H9 (cell line): ENCODE measurements at regions not wholly inside any gene's neighbourhood (a gene's known extent, or its start where the extent isn't known, plus 50 kb on each side); places are given as distances from the start of the nearest gene placed in this dataset.

Source experiments
- DNase-seq: peaks from one replicate; pipeline ENCODE4 v3.0.0-alpha.2; 2017
- H2AFZ ChIP-seq: one replicate; pipeline ENCODE4 v1.6.1; 2013; ENCODE audit warnings: mild to moderate bottlenecking, low read length, control low read depth, moderate library complexity
- H2AK5ac ChIP-seq: 2 replicates; pipeline ENCODE4 v1.6.1; 2013; ENCODE audit warnings: low read length, control low read depth, mixed read lengths; ENCODE audit not compliant: insufficient read length
- H2BK120ac ChIP-seq: one replicate; pipeline ENCODE4 v1.6.1; 2013; ENCODE audit warnings: low read depth, mild to moderate bottlenecking, low read length, control low read depth, inconsistent platforms; ENCODE audit not compliant: poor library complexity, severe bottlenecking
- H2BK12ac ChIP-seq: 2 replicates; pipeline ENCODE4 v1.6.1; 2013; ENCODE audit warnings: low read length, control low read depth, mixed read lengths, low read depth; ENCODE audit not compliant: insufficient read length
- H2BK15ac ChIP-seq: 2 replicates; pipeline ENCODE4 v1.6.1; 2013; ENCODE audit warnings: low read depth, low read length, control low read depth
- H2BK20ac ChIP-seq: one replicate; pipeline ENCODE4 v1.6.1; 2013; ENCODE audit warnings: low read depth, mild to moderate bottlenecking, low read length, control low read depth, inconsistent platforms; ENCODE audit not compliant: poor library complexity, severe bottlenecking
- H2BK5ac ChIP-seq: 2 replicates; pipeline ENCODE4 v1.6.1; 2013; ENCODE audit warnings: low read length, control low read depth, mixed read lengths; ENCODE audit not compliant: insufficient read length
- H3K14ac ChIP-seq: 2 replicates; pipeline ENCODE4 v1.6.1; 2013; ENCODE audit warnings: low read length, control low read depth; ENCODE audit not compliant: insufficient read depth
- H3K18ac ChIP-seq: 2 replicates; pipeline ENCODE4 v1.6.1; 2013; ENCODE audit warnings: low read depth, mild to moderate bottlenecking, mixed read lengths, low read length, control low read depth; ENCODE audit not compliant: insufficient read length
- H3K23ac ChIP-seq: 2 replicates; pipeline ENCODE4 v1.6.1; 2013; ENCODE audit warnings: low read length, control low read depth, mixed read lengths, low read depth; ENCODE audit not compliant: insufficient read length
- H3K23me2 ChIP-seq: 2 replicates; pipeline ENCODE4 v1.6.1; 2013; ENCODE audit warnings: low read depth, mild to moderate bottlenecking, mixed read lengths, low read length, control low read depth; ENCODE audit not compliant: insufficient read length, poor library complexity, severe bottlenecking
- H3K27ac ChIP-seq: 2 replicates; pipeline ENCODE4 v1.5.1; 2013; ENCODE audit warnings: low read length, control low read depth, mixed read lengths, low read depth; ENCODE audit not compliant: insufficient read length
- H3K27me3 ChIP-seq: 2 replicates; pipeline ENCODE4 v1.6.1; 2013; ENCODE audit warnings: low read length, control low read depth, inconsistent platforms; ENCODE audit not compliant: insufficient read depth
- H3K4ac ChIP-seq: 2 replicates; pipeline ENCODE4 v1.6.1; 2013; ENCODE audit warnings: low read depth, mild to moderate bottlenecking, control low read depth, inconsistent platforms, low read length, moderate library complexity
- H3K4me1 ChIP-seq: 2 replicates; pipeline ENCODE4 v1.6.1; 2013; ENCODE audit warnings: low read length, control low read depth, inconsistent platforms; ENCODE audit not compliant: insufficient read depth
- H3K4me2 ChIP-seq: 2 replicates; pipeline ENCODE4 v1.6.1; 2013; ENCODE audit warnings: low read length, control low read depth, mixed read lengths; ENCODE audit not compliant: insufficient read length, insufficient read depth
- H3K56ac ChIP-seq: 2 replicates; pipeline ENCODE4 v1.6.1; 2013; ENCODE audit warnings: low read depth, mild to moderate bottlenecking, mixed read lengths, low read length, control low read depth; ENCODE audit not compliant: insufficient read length
- H3K79me1 ChIP-seq: 2 replicates; pipeline ENCODE4 v1.6.1; 2013; ENCODE audit warnings: low read depth, mild to moderate bottlenecking, moderate library complexity, low read length, control low read depth, inconsistent platforms; ENCODE audit not compliant: insufficient read depth, poor library complexity, severe bottlenecking
- H3K79me2 ChIP-seq: 2 replicates; pipeline ENCODE4 v1.6.1; 2013; ENCODE audit warnings: low read length, control low read depth, inconsistent platforms; ENCODE audit not compliant: insufficient read depth
- H3K9ac ChIP-seq: 2 replicates; pipeline ENCODE4 v1.6.1; 2013; ENCODE audit warnings: low read length, control low read depth, mixed read lengths; ENCODE audit not compliant: insufficient read length; ENCODE audit errors: extremely low read depth
- H3K9me3 ChIP-seq: one replicate; pipeline ENCODE4 v1.6.1; 2013; ENCODE audit warnings: low read depth, low read length, inconsistent platforms; ENCODE audit not compliant: control insufficient read depth
- H3T11ph ChIP-seq: one replicate; pipeline ENCODE4 v1.6.1; 2013; ENCODE audit warnings: mild to moderate bottlenecking, low read length, control low read depth, inconsistent platforms
- H4K20me1 ChIP-seq: one replicate; pipeline ENCODE4 v1.6.1; 2013; ENCODE audit not compliant: control insufficient read depth, insufficient read length, insufficient read depth
- H4K5ac ChIP-seq: 2 replicates; pipeline ENCODE4 v1.6.1; 2013; ENCODE audit warnings: low read depth, mild to moderate bottlenecking, mixed read lengths, low read length, control low read depth; ENCODE audit not compliant: insufficient read length
- H4K8ac ChIP-seq: replicated peaks from 2 replicates; pipeline ENCODE4 v1.6.1; 2013; ENCODE audit warnings: low read length, control low read depth, mixed read lengths, low read depth; ENCODE audit not compliant: insufficient read length
- H4K91ac ChIP-seq: 2 replicates; pipeline ENCODE4 v1.6.1; 2013; ENCODE audit warnings: low read depth, mild to moderate bottlenecking, moderate library complexity, mixed read lengths, low read length, control low read depth; ENCODE audit not compliant: insufficient read length
- H3K27ac Mint-ChIP-seq, 3 experiments: 2 replicates in 2 of 3; 3 replicates in 1 of 3; pipeline ENCODE4 v1.8.0; 2020 to 2021; ENCODE audit warnings: mixed read lengths in 3 of 3, mild to moderate bottlenecking in 1 of 3, moderate library complexity in 1 of 3
- H3K27me3 Mint-ChIP-seq: 2 replicates; pipeline ENCODE4 v1.8.0; 2021; ENCODE audit warnings: low read depth, mild to moderate bottlenecking, moderate library complexity, mixed read lengths
- H3K36me3 Mint-ChIP-seq, 3 experiments: 2 replicates in 2 of 3; 3 replicates in 1 of 3; pipeline ENCODE4 v1.8.0; 2020 to 2021; ENCODE audit warnings: low read depth in 3 of 3, mixed read lengths in 3 of 3; ENCODE audit not compliant: insufficient read depth in 1 of 3
- H3K4me1 Mint-ChIP-seq, 2 experiments: 2 replicates each; pipeline ENCODE4 v1.8.0; 2020; ENCODE audit warnings: mixed read lengths in 2 of 2
- H3K4me3 Mint-ChIP-seq, 2 experiments: 2 replicates in 1 of 2; 3 replicates in 1 of 2; pipeline ENCODE4 v1.8.0; 2020 to 2021; ENCODE audit warnings: mild to moderate bottlenecking in 2 of 2, mixed read lengths in 2 of 2, moderate library complexity in 1 of 2
- H3K9me3 Mint-ChIP-seq, 2 experiments: 2 replicates in 1 of 2; 3 replicates in 1 of 2; pipeline ENCODE4 v1.8.0; 2020; ENCODE audit warnings: mild to moderate bottlenecking in 2 of 2, mixed read lengths in 2 of 2, moderate library complexity in 1 of 2
- WGBS: extraction: QIAGEN DNeasy Blood & Tissue Kit; methylation state at CpG from one replicate; pipeline ENCODE4 v1.1.7; 2013; ENCODE audit warnings: missing lambda C conversion rate, low lambda C conversion rate, mixed read lengths; ENCODE audit not compliant: insufficient read length; ENCODE audit errors: extremely low coverage; 5-methylcytosine and 5-hydroxymethylcytosine counted together
- TF ChIP-seq, protein P1 (sequence below): fragments of 200-600 bp; sonication (generic); conservative IDR thresholded peaks from 3 replicates; pipeline ENCODE4 v1.8.0; 2021; ENCODE audit warnings: antibody characterized with exemption, mild to moderate bottlenecking

DNA sequence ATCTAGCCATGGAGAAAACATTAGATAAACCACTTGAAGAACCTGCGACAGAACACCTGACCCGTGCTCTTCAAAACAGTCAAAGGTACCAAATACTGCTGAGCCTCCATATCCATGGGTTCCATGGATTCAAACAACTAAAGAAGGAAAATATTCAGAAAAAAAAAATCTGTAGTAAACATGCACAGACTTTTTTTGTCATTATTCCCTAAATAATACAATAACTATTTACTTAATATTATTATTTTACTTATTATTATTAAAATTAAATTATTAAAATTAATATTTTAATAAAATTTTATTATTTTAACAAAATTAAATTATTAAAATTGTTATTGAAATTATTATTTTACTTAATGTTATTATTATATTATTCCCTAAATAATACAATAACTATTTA lies 101.0 kb upstream of the PDE1C start:
- no peak overlapping the region for H2AK5ac ChIP-seq
- no peaks in the 10 kb centered on the region for H3K79me2 ChIP-seq
- H3K9ac ChIP-seq: no peak overlapping the region
- TF ChIP-seq, protein P1, sequence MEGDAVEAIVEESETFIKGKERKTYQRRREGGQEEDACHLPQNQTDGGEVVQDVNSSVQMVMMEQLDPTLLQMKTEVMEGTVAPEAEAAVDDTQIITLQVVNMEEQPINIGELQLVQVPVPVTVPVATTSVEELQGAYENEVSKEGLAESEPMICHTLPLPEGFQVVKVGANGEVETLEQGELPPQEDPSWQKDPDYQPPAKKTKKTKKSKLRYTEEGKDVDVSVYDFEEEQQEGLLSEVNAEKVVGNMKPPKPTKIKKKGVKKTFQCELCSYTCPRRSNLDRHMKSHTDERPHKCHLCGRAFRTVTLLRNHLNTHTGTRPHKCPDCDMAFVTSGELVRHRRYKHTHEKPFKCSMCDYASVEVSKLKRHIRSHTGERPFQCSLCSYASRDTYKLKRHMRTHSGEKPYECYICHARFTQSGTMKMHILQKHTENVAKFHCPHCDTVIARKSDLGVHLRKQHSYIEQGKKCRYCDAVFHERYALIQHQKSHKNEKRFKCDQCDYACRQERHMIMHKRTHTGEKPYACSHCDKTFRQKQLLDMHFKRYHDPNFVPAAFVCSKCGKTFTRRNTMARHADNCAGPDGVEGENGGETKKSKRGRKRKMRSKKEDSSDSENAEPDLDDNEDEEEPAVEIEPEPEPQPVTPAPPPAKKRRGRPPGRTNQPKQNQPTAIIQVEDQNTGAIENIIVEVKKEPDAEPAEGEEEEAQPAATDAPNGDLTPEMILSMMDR: no peak
- Mint-ChIP-seq H3K27ac (no peak overlapping the region), H3K9me3 (peaks cover 0 to 2% of the 10 kb centered on the region in 2 experiments; a peak in 2 of 5 replicates), H3K4me3 (no peak overlapping the region), H3K27me3 (peaks cover 12% of the 10 kb centered on the region), H3K4me1 (no peaks in the 10 kb centered on the region), H3K36me3 (no peaks in the 10 kb centered on the region)
- no peak overlapping the region for H3K18ac ChIP-seq
- H3K79me1 ChIP-seq: no peaks in the 10 kb centered on the region
- no peak overlapping the region for H4K91ac ChIP-seq
- no CpG with 5 or more reads among the region's 2 CpGs for WGBS
- no peak overlapping the region for H3K14ac ChIP-seq
- H3K27ac ChIP-seq: no peak overlapping the region
- no peaks in the 10 kb centered on the region for H4K20me1 ChIP-seq
- no peaks in the 10 kb centered on the region for H3K4me1 ChIP-seq
- no peak overlapping the region for H2BK5ac ChIP-seq
- H3K23me2 ChIP-seq: no peaks in the 10 kb centered on the region
- no peak for DNase-seq
- no peak overlapping the region for H3K4ac ChIP-seq
- no peak overlapping the region for H3T11ph ChIP-seq
- no peak overlapping the region for H4K5ac ChIP-seq
- no peak overlapping the region for H3K56ac ChIP-seq
- H3K23ac ChIP-seq: no peak overlapping the region
- H3K4me2 ChIP-seq: no peak overlapping the region
- H3K27me3 ChIP-seq: 0 out of 2 replicates have a peak, but pooled peaks cover 2% of the 10 kb centered on the region
- no peaks in the 10 kb centered on the region for H3K9me3 ChIP-seq
- no peak overlapping the region for H2BK15ac ChIP-seq
- H2BK12ac ChIP-seq: no peak overlapping the region
- no peak overlapping the region for H2BK120ac ChIP-seq
- no peak overlapping the region for H2BK20ac ChIP-seq
- no peak overlapping the region for H2AFZ ChIP-seq
- H4K8ac ChIP-seq: no peak overlapping the region
